ENCODE measurements at regions not wholly inside any gene's neighbourhood (a gene's known extent, or its start where the extent isn't known, plus 50 kb on each side); places are given as distances from the start of the nearest gene placed in this dataset.

GRCh38 chr2:144071461-144071860 lies 448.5 kb downstream of the ZEB2 start:
- no peak for DNase-seq

GRCh38 chr2:144067506-144067905 lies 452.4 kb downstream of the ZEB2 start:
- no peak for DNase-seq

- DNase-seq: no peak
Observed at GRCh38 chr2:144063602-144064001, 456.3 kb downstream of the ZEB2 start.

GRCh38 chr2:144054911-144055310 lies 465.0 kb downstream of the ZEB2 start:
- DNase-seq: no peak

GRCh38 chr2:144052083-144052482 lies 467.8 kb downstream of the ZEB2 start:
- no peak for DNase-seq

- DNase-seq: no peak
Observed at GRCh38 chr2:144049137-144049536, 470.8 kb downstream of the ZEB2 start.

- DNase-seq: no peak
Observed at GRCh38 chr2:144048631-144049060, 471.3 kb downstream of the ZEB2 start.

- no peak for DNase-seq
Observed at GRCh38 chr2:144042751-144043150, 477.2 kb downstream of the ZEB2 start.

- no peak for DNase-seq
Observed at GRCh38 chr2:144041612-144042011, 478.3 kb downstream of the ZEB2 start.

- DNase-seq: no peak
Observed at GRCh38 chr2:144040834-144041233, 479.1 kb downstream of the ZEB2 start.

GRCh38 chr2:144032566-144032965 lies 487.4 kb downstream of the ZEB2 start:
- DNase-seq: no peak

- no peak for DNase-seq
Observed at GRCh38 chr2:144030791-144031190, 489.1 kb downstream of the ZEB2 start.

GRCh38 chr2:144027593-144027992 lies 492.3 kb downstream of the ZEB2 start:
- no peak for DNase-seq

- no peak for DNase-seq
Observed at GRCh38 chr2:144026753-144027152, 493.2 kb downstream of the ZEB2 start.

- no peak for DNase-seq
Observed at GRCh38 chr2:144020047-144020446, 499.9 kb downstream of the ZEB2 start.

- DNase-seq: no peak
Observed at GRCh38 chr2:144015655-144016245, 504.2 kb downstream of the ZEB2 start.

GRCh38 chr2:144015036-144015435 lies 504.9 kb downstream of the ZEB2 start:
- DNase-seq: no peak

GRCh38 chr2:144014103-144014502 lies 505.8 kb downstream of the ZEB2 start:
- DNase-seq: no peak

- no peak for DNase-seq
Observed at GRCh38 chr2:144012304-144012703, 507.6 kb downstream of the ZEB2 start.

GRCh38 chr2:144011553-144011952 lies 508.4 kb downstream of the ZEB2 start:
- no peak for DNase-seq

- no peak for DNase-seq
Observed at GRCh38 chr2:144011098-144011497, 508.8 kb downstream of the ZEB2 start.

- no peak for DNase-seq
Observed at GRCh38 chr2:144010096-144010836, 509.7 kb downstream of the ZEB2 start.

- DNase-seq: no peak
Observed at GRCh38 chr2:144006139-144006538, 513.8 kb downstream of the ZEB2 start.

GRCh38 chr2:144004742-144005141 lies 515.2 kb downstream of the ZEB2 start:
- DNase-seq: no peak

Measured in stimulated activated CD4-positive, alpha-beta T cell treated with anti-CD3 and anti-CD28 coated beads, Interleukin-2, amount 100 ng/mL, for 48 hours (primary cell).